ENCODE measurements at regions not wholly inside any gene's neighbourhood (a gene's known extent, or its start where the extent isn't known, plus 50 kb on each side); places are given as distances from the start of the nearest gene placed in this dataset.

- Histone ChIP-seq H3K27ac (ENCODE audit: low read depth, low read length) (peak overlapping the region; percentile 89), H4K20me1 (ENCODE audit: low read depth, low read length) (no peaks in the 10 kb centered on the region), H3K36me3 (ENCODE audit: low read length) (no peaks in the 10 kb centered on the region), H2AFZ (ENCODE audit: low read depth, low read length, severe bottlenecking) (peak overlapping the region; percentile 12), H3K9me3 (ENCODE audit: insufficient read depth, low read length) (no peaks in the 10 kb centered on the region), H3K4me3 (ENCODE audit: insufficient read depth, low read length, poor library complexity, severe bottlenecking) (no peak overlapping the region), H3K79me2 (ENCODE audit: insufficient read depth, low read length) (no peaks in the 10 kb centered on the region), H3K27me3 (ENCODE audit: low read length) (no peaks in the 10 kb centered on the region), H3F3A (ENCODE audit: insufficient read depth) (peaks cover 11% of the 10 kb centered on the region; the same call in 1 of the 2 replicates), H3K4me2 (ENCODE audit: low read depth, low read length, poor library complexity, severe bottlenecking) (peak overlapping the region; percentile 80), H3K9ac (ENCODE audit: low read length) (peak overlapping the region; percentile 57), H3K9me2 (replicated peaks; ENCODE audit: insufficient read depth, low read length) (no peaks in the 10 kb centered on the region)
- no peak for TF ChIP-seq EZH2phosphoT487 (conservative IDR thresholded peaks at IDR 0.05; ENCODE audit: low read length)
- no peak for TF ChIP-seq CTCF (IDR thresholded peaks at IDR 0.05; ENCODE audit: insufficient read depth, low read length, poor library complexity, severe bottlenecking)
Measured at GRCh38 chr12:89878950-89879349, 170.3 kb upstream of the ATP2B1 start.

GRCh38 chr12:89878327-89878726 is 169.7 kb upstream of the ATP2B1 start:
- Histone ChIP-seq H4K20me1 (ENCODE audit: low read depth, low read length) (no peaks in the 10 kb centered on the region), H3K9ac (ENCODE audit: low read length) (0 out of 2 replicates have a peak overlapping the region, but pooled peaks have one; percentile 57), H3K79me2 (ENCODE audit: insufficient read depth, low read length) (no peaks in the 10 kb centered on the region), H3F3A (ENCODE audit: insufficient read depth) (peaks cover 11% of the 10 kb centered on the region; the same call in 1 of the 2 replicates), H3K4me3 (ENCODE audit: insufficient read depth, low read length, poor library complexity, severe bottlenecking) (no peak overlapping the region), H2AFZ (ENCODE audit: low read depth, low read length, severe bottlenecking) (peak overlapping the region; percentile 12), H3K9me2 (replicated peaks; ENCODE audit: insufficient read depth, low read length) (no peaks in the 10 kb centered on the region), H3K9me3 (ENCODE audit: insufficient read depth, low read length) (no peaks in the 10 kb centered on the region), H3K27ac (ENCODE audit: low read depth, low read length) (peak overlapping the region; percentile 89; the same call in 1 of the 2 replicates), H3K27me3 (ENCODE audit: low read length) (no peaks in the 10 kb centered on the region), H3K36me3 (ENCODE audit: low read length) (no peaks in the 10 kb centered on the region), H3K4me2 (ENCODE audit: low read depth, low read length, poor library complexity, severe bottlenecking) (no peak overlapping the region)
- TF ChIP-seq EZH2phosphoT487 (conservative IDR thresholded peaks at IDR 0.05; ENCODE audit: low read length) (no peak), CTCF (IDR thresholded peaks at IDR 0.05; ENCODE audit: insufficient read depth, low read length, poor library complexity, severe bottlenecking) (no peak)

GRCh38 chr12:89877671-89878070 is 169.0 kb upstream of the ATP2B1 start:
- no peak for TF ChIP-seq CTCF (IDR thresholded peaks at IDR 0.05; ENCODE audit: insufficient read depth, low read length, poor library complexity, severe bottlenecking)
- TF ChIP-seq EZH2phosphoT487 (conservative IDR thresholded peaks at IDR 0.05; ENCODE audit: low read length), result no peak
- no peaks in the 10 kb centered on the region for H3K36me3 ChIP-seq (ENCODE audit: low read length)
- no peaks in the 10 kb centered on the region for H3K9me3 ChIP-seq (ENCODE audit: insufficient read depth, low read length)
- H2AFZ ChIP-seq (ENCODE audit: low read depth, low read length, severe bottlenecking), result no peak overlapping the region
- H4K20me1 ChIP-seq (ENCODE audit: low read depth, low read length), result no peaks in the 10 kb centered on the region
- peaks cover 11% of the 10 kb centered on the region; the same call in 1 of the 2 replicates for H3F3A ChIP-seq (ENCODE audit: insufficient read depth)
- no peaks in the 10 kb centered on the region for H3K79me2 ChIP-seq (ENCODE audit: insufficient read depth, low read length)
- no peak overlapping the region for H3K4me3 ChIP-seq (ENCODE audit: insufficient read depth, low read length, poor library complexity, severe bottlenecking)
- H3K4me2 ChIP-seq (ENCODE audit: low read depth, low read length, poor library complexity, severe bottlenecking), result no peak overlapping the region
- H3K27ac ChIP-seq (ENCODE audit: low read depth, low read length), result no peak overlapping the region
- H3K9me2 ChIP-seq (replicated peaks; ENCODE audit: insufficient read depth, low read length), result no peaks in the 10 kb centered on the region
- H3K27me3 ChIP-seq (ENCODE audit: low read length), result no peaks in the 10 kb centered on the region
- no peak overlapping the region for H3K9ac ChIP-seq (ENCODE audit: low read length)
